LoVo (cell line): ENCODE measurements at regions not wholly inside any gene's neighbourhood (a gene's known extent, or its start where the extent isn't known, plus 50 kb on each side); places are given as distances from the start of the nearest gene placed in this dataset.

Experiments used
- DNase-seq: peaks from one replicate; pipeline ENCODE4 v3.0.0-alpha.2; 2016; ENCODE audit warnings: low spot score

DNA sequence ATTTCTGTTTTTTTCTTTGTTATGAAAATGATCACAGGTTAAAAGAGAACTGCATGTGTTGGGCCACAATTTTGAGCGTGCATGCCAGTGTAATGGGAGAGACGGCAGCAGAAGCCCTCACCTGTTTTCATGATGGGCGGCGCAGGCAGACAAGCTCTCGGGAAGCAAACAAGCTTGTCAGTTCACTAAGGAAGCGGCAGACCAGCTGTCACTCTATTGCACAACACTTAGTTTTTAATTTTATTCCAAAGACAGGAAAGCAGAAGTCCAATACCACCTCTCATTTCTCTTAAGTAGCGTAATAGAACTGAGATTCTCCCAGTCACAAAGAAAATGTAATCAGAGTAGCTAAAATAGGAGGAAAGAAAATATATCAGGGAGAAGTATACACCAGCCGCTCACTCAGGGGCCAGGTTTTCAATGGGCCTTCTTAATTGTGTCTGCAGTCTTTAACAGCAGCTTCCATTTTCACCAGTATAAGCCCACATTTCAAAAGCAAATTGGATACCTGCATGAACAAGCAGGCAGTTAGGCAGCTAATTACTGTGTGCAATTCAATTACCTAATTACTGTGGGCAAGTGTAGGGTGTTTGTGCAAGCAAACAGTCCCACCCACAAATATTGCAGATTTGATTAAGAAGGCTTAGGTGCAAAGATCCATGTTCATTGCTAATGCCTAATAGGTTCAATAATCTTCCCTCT is 711.4 kb downstream of the DIAPH3 start:
- DNase-seq: no peak

DNA sequence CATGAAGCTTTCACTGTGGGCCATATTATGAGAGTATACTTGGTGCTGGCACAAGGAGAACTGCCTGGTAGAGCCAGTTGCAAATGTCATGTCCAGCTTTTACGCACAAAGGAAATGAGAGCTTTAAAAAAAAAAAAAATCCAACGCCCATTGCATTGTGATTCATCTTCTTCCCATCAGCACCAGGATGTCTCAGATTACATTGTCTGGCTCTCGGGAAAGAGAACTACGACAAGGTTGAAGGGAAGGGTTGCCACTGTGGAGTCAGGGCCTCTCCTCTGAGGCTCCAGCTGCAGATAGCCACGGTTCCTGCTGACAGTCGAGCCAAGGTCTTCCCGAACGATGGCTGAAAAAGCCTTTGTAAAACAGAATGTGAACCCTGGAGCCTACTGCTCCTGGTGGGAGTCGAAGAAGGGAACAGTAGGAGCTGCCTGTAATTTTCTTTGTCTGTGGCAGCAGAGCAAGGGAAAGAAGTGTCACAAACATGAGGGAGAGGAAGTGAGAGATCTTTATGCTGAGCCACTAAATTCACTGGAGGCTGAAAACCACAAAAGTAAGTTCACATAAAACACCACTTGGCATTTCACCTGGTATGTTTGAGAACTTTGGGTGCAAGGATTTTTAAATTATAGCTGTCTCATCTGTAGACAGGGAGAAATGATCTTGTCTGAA is 704.7 kb downstream of the DIAPH3 start:
- peak; percentile 20 for DNase-seq

- no peak for DNase-seq
Measured at GRCh38 chr13:59459972-59460371, 703.8 kb downstream of the DIAPH3 start.

DNA sequence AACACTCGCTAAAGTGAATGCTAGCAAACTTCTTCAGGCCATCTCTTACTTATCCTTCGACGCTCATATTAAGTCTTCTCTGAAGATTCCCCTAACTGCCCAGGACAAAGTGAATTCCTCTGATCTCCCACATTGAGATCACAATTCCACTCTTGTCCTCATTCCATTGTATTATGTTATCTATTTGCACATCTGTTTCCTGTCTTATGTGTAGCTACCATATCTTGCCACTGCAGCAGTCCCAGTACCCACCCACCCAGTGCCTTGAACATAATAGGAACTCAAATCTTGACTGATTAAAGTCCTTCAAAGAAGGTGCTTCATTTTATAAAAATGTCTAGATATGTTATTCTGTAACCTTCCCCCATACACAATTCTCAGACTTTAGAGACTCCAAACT is 702.3 kb downstream of the DIAPH3 start:
- no peak for DNase-seq

DNA sequence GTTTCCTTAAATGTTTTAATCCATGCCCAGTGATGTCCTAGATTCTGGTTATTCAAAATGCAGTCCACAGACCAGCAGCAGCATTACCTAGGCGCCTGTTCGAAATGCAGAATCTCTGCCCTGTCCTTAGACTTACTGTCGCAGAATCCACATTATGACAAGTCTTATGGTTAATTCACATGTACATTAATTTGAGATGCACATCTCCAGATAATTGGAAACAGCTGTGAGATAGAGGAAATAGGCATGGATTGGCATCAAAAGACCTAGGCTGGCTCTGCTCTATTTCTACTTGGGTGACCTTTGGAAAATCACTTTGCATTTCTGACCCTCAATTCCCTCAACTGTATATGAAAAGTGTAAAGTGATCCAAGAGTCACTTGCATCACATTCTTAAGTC is 700.7 kb downstream of the DIAPH3 start:
- no peak for DNase-seq

- DNase-seq: no peak
Measured at GRCh38 chr13:59464926-59465325, 698.8 kb downstream of the DIAPH3 start.

DNA sequence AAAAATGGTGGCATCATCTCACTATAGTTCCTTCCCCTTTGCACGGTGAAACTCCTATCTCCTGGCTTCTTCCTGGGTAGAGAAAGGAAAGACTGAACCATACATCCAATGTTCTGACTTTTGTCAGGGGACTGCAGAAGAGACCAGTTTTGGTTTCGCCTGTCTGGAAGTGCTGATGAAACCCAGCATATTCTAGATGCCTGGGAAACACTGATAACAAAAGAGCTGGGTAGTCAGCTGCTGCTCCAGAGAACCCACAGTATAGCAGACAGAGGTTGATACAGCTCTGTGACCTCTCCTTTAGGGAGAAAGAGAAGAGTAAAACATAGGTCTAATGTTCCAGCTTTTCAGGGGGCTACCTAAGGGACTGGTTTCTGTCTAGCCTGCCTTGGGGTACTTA is 695.3 kb downstream of the DIAPH3 start:
- no peak for DNase-seq

GRCh38 chr13:59471106-59471505 is 692.6 kb downstream of the DIAPH3 start:
- DNase-seq: no peak

- no peak for DNase-seq
Measured at GRCh38 chr13:59472134-59472533, 691.6 kb downstream of the DIAPH3 start.

DNA sequence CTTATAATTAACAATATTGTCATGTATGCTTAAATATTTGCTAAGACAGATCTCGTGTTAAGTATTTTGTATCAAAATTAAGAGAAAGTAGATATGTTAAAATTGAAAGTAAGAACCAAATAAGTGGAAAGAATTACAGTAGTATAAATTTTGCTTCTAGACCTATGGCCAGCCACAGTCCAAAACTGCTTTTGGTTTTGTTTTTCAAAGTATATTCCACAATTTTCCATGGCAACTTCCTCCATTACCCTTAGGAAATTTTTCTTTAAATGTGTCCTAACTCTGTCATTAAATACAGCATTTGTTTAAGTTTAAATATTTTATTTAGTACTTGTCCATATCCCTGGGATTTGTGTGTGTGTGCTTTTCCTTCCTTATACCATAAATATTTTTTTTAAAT is 689.0 kb downstream of the DIAPH3 start:
- DNase-seq: no peak

GRCh38 chr13:59475911-59476310 is 687.8 kb downstream of the DIAPH3 start:
- DNase-seq: no peak

DNA sequence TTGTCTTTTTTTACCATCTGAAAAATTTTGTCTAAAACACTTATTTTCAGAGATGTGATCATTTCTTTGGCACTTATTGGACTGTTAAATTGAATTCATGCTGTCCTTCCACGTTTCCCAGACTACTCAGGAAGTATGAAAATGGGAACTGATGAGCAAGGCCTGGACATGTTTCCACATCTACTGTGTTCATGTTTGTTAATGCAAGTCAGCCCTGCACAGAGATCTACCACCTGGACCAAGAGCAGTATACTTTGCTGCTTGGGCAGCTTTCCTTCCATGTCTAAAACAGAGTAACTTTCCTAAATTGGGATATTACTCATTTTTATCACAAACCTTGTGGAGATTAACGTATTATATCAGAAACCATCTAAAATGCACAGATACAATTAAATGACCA is 687.4 kb downstream of the DIAPH3 start:
- no peak for DNase-seq

DNA sequence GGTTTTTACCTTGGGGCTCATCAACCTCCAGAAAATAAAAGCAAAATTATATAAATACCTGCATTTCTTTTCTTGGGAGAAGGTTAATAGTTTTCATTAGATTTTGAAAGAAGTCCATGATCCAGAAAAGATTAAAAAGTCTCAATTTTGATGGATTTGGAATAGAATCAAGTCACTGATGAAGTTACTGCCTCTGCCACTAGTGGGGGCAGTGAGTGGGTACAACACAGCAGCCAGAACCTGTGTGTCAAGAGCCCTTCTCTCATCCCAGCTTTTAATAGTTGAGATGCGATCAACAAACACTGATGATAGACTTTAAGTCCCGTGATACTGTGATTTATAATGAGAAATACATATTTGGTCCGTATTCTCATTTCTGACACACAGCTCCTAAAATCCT is 686.7 kb downstream of the DIAPH3 start:
- no peak for DNase-seq

DNA sequence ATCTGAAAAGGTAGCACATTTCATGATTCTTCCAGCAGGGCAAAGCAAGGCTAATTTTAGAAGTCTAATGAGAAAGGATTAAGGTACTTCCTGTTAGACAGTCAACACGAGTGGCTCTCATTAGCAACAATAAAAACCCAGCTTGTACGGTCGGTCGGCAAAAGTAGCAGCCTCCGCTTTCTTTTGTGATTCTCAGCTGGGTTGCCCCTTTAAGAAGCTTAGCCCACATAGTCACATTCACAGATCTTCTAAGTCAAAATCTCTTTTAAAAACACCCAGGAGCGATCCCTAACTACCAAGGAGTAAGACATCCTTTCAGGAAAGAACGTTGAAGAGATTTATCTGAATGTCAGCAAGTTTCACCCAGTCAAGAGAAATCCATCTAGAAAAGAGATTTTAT is 684.8 kb downstream of the DIAPH3 start:
- no peak for DNase-seq

GRCh38 chr13:59479629-59480028 is 684.1 kb downstream of the DIAPH3 start:
- DNase-seq: no peak

- no peak for DNase-seq
Measured at GRCh38 chr13:59480396-59481259, 683.1 kb downstream of the DIAPH3 start.

GRCh38 chr13:59483501-59484145 is 680.1 kb downstream of the DIAPH3 start:
- no peak for DNase-seq

- no peak for DNase-seq
Measured at GRCh38 chr13:59487883-59488282, 675.8 kb downstream of the DIAPH3 start.

- no peak for DNase-seq
Measured at GRCh38 chr13:59488436-59488835, 675.3 kb downstream of the DIAPH3 start.

GRCh38 chr13:59490651-59491050 is 673.1 kb downstream of the DIAPH3 start:
- no peak for DNase-seq

DNA sequence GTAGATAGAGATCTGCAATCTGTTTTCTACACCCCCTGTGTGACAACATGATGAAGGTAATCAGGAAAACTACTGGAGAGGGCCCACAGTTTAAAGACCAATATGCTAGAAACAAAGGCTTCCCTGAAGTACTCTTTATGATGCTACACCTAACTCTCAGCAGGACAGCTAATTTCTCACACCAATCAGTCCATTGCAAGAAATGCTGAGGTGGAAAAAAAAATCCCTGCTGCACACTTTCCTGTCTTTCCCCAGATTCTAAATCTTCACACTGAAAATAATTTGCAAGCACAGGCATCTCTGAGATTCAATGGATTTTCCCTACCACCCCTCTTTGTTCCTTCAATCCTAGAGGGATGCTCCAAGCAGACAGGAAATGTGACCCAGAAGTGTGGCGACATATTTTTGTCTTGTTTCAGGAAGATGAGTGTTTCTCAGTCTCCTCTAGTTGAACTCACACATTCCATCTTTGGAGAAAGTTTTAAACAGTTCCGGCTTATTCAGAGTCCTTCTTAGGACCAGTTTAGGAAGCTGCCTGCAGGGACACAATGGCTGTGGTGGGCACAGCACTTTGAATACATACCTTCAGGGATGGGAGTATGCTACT is 671.6 kb downstream of the DIAPH3 start:
- DNase-seq: no peak

DNA sequence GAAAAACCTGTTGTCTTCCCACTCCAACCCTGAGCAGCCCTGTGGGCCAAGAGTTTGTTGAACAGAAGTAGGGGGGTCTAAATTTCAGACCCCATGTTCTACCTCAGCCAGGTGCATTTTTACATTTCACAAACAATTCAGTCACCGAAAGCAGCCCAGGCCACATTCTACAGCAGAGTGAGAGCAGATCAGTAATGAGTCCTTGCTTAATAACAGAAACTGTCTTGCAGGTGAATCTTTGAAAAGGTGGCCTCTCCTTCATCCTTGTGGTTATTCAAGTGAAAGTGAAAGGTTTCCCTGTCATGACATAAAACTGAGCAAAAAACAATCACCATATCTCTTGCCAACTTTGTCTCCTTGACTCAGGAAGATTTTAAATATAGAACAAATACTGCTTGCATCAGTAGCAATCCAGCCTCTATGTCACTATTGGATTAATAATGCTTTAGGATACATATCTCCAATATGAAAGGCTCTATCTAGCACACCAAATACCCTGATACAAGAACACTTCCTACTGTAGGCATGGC is 670.2 kb downstream of the DIAPH3 start:
- no peak for DNase-seq
